ACC112 (cell line): ENCODE measurements at regions not wholly inside any gene's neighbourhood (a gene's known extent, or its start where the extent isn't known, plus 50 kb on each side); places are given as distances from the start of the nearest gene placed in this dataset.
"Not testable (repeated sequence)": the region's sequence is repeated elsewhere in the genome, so short reads cannot be mapped to it uniquely, and the experiment has no call there.

ENCODE experiments used
- H2AFZ ChIP-seq: fragments of 200-600 bp; sonication (generic); one replicate; pipeline ENCODE4 v1.6.0; 2017; ENCODE audit warnings: antibody characterized with exemption, low read length; ENCODE audit not compliant: unreplicated experiment
- H3K27ac ChIP-seq: fragments of 200-600 bp; sonication (generic); 2 replicates; pipeline ENCODE4 v1.5.1; 2014; ENCODE audit warnings: low read depth, mild to moderate bottlenecking, antibody characterized with exemption, low read length, moderate library complexity
- H3K27me3 ChIP-seq: fragments of 200-600 bp; sonication (generic); 2 replicates; pipeline ENCODE4 v1.6.1; 2014; ENCODE audit warnings: mild to moderate bottlenecking, antibody characterized with exemption, low read length, moderate library complexity, mixed read lengths; ENCODE audit not compliant: insufficient read depth
- H3K36me3 ChIP-seq: fragments of 200-600 bp; sonication (generic); 2 replicates; pipeline ENCODE4 v1.6.1; 2016; ENCODE audit warnings: mild to moderate bottlenecking, antibody characterized with exemption, low read length, moderate library complexity, mixed read lengths; ENCODE audit not compliant: insufficient read depth
- H3K4me1 ChIP-seq: fragments of 200-600 bp; sonication (generic); one replicate; pipeline ENCODE4 v1.6.1; 2016; ENCODE audit warnings: low read length, mixed read lengths; ENCODE audit not compliant: insufficient read depth, unreplicated experiment, control insufficient read depth
- H3K4me3 ChIP-seq: fragments of 200-600 bp; sonication (generic); 2 replicates; pipeline ENCODE4 v1.5.1; 2014; ENCODE audit warnings: mild to moderate bottlenecking, low read depth, low read length
- H3K79me2 ChIP-seq: fragments of 200-600 bp; sonication (generic); one replicate; pipeline ENCODE4 v1.6.0; 2016; ENCODE audit warnings: low read length; ENCODE audit not compliant: control insufficient read depth, unreplicated experiment, insufficient read depth

DNA sequence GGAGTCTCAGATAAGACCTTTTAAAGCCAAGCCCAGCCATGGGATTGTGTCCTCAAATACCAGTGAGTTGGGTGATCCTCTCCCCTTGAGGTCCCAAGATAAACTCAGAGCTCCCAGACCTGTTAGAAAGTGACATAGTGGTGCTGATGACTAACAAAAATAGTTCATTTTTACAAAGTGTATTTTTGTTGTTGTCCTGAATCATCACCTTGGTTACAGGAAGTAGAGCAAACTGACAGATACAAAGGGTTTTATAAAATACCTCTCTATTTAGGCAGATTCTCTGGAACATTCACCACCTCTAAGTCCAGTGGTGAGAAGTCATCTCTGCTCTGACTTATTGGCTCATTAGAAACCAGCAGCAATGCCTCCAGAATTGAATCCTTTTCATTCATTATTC, 259.3 kb downstream of the CEMIP2 start:
- H3K4me1 ChIP-seq, result peaks cover 13% of the 10 kb centered on the region
- H2AFZ ChIP-seq, result no peak overlapping the region
- no peaks in the 10 kb centered on the region for H3K36me3 ChIP-seq
- no peaks in the 10 kb centered on the region for H3K79me2 ChIP-seq
- H3K27me3 ChIP-seq, result 0 out of 2 replicates have a peak, but pooled peaks cover 2% of the 10 kb centered on the region
- no peak overlapping the region for H3K4me3 ChIP-seq
- H3K27ac ChIP-seq, result no peak overlapping the region

DNA sequence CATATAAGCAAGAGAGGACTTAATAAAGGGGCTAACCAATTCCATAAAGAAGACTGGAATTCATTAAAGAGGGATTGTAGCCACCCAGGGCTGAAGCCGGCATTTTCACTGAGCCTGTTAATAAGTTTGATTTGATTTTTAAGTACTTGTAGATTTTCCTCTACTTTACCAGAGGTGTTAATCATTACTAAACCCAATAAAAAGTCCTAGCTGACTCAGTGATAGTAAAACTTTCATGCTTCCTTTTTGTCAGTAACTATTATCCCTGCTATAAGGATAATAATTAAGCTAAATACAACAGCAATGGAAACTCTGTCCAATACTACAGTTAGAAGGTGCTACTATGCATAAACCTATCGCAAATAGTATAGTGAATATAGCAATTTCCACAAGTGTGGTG, 260.2 kb downstream of the CEMIP2 start:
- H2AFZ ChIP-seq, H3K27me3 ChIP-seq, H3K79me2 ChIP-seq, H3K36me3 ChIP-seq, H3K4me3 ChIP-seq, H3K27ac ChIP-seq: not testable (repeated sequence)
- H3K4me1 ChIP-seq, result peaks cover 13% of the 10 kb centered on the region

DNA sequence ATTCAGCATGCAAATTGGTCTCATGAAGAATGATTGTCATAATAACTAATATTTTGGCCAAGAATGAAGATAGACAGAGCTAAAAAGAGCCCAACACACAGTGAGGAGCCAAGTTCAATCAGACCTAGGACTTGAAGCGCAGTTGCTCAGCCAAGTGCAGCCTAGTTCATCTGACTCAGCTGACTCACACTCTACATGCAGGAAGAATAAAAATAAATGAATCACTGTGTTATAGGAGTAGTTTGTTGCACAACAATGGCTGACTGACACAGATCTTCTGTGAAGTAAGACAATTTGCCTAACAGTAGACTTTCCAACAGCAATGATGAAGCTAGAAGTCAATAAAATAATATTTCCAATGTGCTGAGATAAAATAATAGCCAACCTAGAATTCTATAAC, 261.5 kb downstream of the CEMIP2 start:
- no peaks in the 10 kb centered on the region for H3K36me3 ChIP-seq
- H3K27ac ChIP-seq, result peak overlapping the region; percentile 50; the same call in 1 of the 2 replicates
- no peak overlapping the region for H2AFZ ChIP-seq
- no peaks in the 10 kb centered on the region for H3K79me2 ChIP-seq
- no peaks in the 10 kb centered on the region for H3K27me3 ChIP-seq
- no peak overlapping the region for H3K4me3 ChIP-seq
- H3K4me1 ChIP-seq, result peaks cover 13% of the 10 kb centered on the region

DNA sequence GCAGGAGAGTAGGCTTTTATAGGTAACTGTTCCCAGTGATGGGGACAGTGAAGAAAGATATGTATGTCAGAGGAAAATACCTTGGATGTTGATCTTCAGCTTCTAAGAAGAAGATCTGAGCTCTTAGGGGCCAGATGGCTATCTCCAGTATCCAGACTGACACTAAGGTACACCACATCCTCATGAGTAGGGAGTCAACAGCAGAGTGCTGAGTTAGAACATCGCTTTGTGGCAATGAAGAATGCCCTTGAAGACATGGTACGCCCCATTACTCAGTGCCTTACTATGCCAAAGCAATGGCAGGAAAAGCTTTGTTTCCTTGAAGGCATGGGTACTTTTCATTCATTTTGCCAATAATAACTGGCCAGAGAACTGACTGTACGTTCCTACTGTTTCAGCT, 263.7 kb downstream of the CEMIP2 start:
- Histone ChIP-seq H3K27ac (no peak overlapping the region), H3K4me3 (no peak overlapping the region), H3K27me3 (no peaks in the 10 kb centered on the region), H3K36me3 (no peaks in the 10 kb centered on the region), H3K79me2 (no peaks in the 10 kb centered on the region), H2AFZ (no peak overlapping the region), H3K4me1 (peaks cover 12% of the 10 kb centered on the region)

DNA sequence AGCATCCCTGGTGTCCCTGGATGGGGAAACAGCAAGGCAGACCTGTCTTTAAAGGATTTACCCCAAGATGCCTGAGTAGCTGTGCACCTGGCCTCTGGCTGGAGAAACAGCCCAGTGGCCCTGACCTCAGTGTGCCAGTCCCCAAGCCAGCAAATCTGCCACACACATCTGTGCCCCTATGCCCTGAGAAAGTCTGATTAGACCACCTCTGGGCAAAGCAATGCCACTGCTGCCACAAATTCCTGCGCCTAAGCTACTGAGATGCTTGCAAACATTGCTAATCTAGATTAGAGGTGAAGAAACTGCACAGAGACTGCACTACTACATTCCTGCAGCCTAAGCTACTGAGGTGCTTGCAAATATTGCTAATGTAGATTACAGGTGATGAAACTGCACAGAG, 269.6 kb downstream of the CEMIP2 start:
- no peak overlapping the region for H2AFZ ChIP-seq
- H3K27me3 ChIP-seq, result peaks cover 11% of the 10 kb centered on the region
- no peak overlapping the region for H3K27ac ChIP-seq
- no peak overlapping the region for H3K4me3 ChIP-seq
- H3K79me2 ChIP-seq, result no peaks in the 10 kb centered on the region
- no peaks in the 10 kb centered on the region for H3K36me3 ChIP-seq
- no peaks in the 10 kb centered on the region for H3K4me1 ChIP-seq

DNA sequence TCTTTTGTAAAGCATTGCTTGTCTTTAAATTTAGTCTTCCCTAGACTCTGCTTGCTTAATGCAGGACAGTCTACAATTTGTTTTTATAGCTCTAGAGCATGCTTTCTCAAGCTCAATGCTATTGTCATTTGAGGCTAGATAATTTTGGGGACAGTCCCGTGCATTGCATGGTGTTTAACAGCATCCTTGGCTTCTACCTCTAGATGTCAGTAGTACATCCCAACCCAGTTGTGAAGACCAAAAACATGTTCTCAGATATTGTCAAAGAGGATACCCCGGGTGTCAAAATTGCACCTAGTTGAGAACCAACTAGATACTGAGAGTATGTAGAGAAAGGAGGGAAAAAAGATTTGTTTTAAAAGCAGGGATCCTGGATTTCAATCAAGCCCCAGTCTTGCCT, 277.5 kb downstream of the CEMIP2 start:
- Histone ChIP-seq H3K4me1 (no peaks in the 10 kb centered on the region), H3K27me3 (peaks cover 65% of the 10 kb centered on the region), H3K27ac (no peak overlapping the region), H2AFZ (no peak overlapping the region), H3K4me3 (no peak overlapping the region), H3K79me2 (no peaks in the 10 kb centered on the region), H3K36me3 (no peaks in the 10 kb centered on the region)

DNA sequence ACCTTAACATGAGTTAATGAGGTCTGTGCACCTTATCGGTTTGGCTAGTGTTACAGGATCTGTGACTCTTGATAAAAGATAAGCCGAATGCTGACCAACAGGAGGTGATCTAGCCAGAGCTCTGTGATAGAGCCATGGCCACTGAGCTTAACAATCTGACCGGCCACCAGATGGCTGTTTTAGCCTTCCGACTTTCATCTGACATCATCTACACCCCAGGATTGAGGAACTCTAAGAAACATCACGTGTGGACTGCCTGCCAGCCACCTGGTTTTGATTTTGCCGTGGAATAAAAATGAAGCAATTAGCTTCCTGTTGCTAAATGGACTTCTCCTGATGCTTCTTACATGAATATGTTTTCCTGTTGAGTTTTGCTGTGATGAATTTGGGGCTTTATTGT, 281.3 kb downstream of the CEMIP2 start:
- no peak overlapping the region for H3K27ac ChIP-seq
- no peak overlapping the region for H3K4me3 ChIP-seq
- peaks cover 53% of the 10 kb centered on the region for H3K27me3 ChIP-seq
- H3K36me3 ChIP-seq, result no peaks in the 10 kb centered on the region
- H2AFZ ChIP-seq, result no peak overlapping the region
- no peaks in the 10 kb centered on the region for H3K79me2 ChIP-seq
- no peaks in the 10 kb centered on the region for H3K4me1 ChIP-seq

DNA sequence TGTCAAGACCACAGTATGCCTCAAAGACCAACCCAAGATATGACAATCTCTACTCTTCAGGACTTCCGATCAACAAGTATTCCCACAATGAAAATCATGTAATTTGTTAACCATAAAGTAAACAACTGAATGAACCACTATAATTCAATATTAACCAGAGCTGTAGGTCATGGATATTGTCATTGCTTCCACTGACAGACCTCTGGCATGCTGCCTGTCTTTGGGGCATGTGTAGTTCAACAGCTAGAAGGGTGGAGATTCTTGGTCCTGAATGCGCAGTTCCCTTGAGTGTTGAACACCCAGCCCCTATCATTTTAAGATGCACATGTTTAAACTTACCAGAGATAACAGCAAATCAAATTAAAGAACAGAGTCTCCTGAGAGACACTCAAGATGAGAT, 283.0 kb downstream of the CEMIP2 start:
- Histone ChIP-seq H3K4me3 (no peak overlapping the region), H3K79me2 (no peaks in the 10 kb centered on the region), H3K4me1 (no peaks in the 10 kb centered on the region), H3K36me3 (no peaks in the 10 kb centered on the region), H2AFZ (no peak overlapping the region), H3K27ac (no peak overlapping the region), H3K27me3 (peaks cover 43% of the 10 kb centered on the region)

DNA sequence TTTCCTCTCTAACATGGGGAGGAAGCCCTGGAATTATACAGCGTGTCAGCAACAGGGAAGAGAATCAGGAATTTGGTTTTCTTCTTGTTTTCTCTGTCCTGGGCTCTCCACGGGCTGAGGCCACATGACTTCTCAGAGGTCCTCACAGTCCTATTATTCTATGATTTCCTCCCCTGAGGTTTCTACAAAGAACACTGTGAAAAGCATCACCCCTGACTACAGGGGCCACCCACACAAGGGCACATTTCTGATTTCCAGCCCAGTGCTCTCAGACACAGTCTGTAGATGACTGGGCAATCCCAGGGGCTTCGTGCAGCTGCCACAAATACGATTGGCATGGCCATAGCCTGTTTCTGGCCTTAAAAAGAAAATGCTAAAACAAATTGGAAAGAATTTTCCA, 284.9 kb downstream of the CEMIP2 start:
- H2AFZ ChIP-seq, result no peak overlapping the region
- no peaks in the 10 kb centered on the region for H3K36me3 ChIP-seq
- no peaks in the 10 kb centered on the region for H3K4me1 ChIP-seq
- no peak overlapping the region for H3K27ac ChIP-seq
- no peaks in the 10 kb centered on the region for H3K79me2 ChIP-seq
- peaks cover 39% of the 10 kb centered on the region; the same call in 1 of the 2 replicates for H3K27me3 ChIP-seq
- H3K4me3 ChIP-seq, result no peak overlapping the region

DNA sequence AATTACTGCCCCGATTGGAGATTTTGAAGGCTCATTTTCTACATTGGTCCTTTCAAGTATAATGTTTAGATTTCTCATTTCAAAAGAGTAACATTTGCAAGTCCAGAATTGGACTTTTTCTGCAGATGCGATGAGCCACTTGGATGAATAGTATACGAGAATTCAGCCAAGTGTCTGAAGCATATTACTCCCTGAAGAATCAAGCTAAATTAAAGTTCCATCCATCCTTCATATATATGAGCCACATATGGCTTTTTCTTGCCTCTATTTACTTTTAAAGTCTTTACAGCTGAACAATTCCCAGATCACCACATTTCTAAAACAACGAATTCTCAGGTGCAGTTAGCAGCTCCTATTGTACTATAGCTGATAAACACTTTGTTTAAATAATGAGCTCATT, 288.7 kb downstream of the CEMIP2 start:
- Histone ChIP-seq H3K4me1 (no peaks in the 10 kb centered on the region), H3K36me3 (no peaks in the 10 kb centered on the region), H2AFZ (no peak overlapping the region), H3K27me3 (peaks cover 29% of the 10 kb centered on the region), H3K27ac (no peak overlapping the region), H3K4me3 (no peak overlapping the region), H3K79me2 (no peaks in the 10 kb centered on the region)

DNA sequence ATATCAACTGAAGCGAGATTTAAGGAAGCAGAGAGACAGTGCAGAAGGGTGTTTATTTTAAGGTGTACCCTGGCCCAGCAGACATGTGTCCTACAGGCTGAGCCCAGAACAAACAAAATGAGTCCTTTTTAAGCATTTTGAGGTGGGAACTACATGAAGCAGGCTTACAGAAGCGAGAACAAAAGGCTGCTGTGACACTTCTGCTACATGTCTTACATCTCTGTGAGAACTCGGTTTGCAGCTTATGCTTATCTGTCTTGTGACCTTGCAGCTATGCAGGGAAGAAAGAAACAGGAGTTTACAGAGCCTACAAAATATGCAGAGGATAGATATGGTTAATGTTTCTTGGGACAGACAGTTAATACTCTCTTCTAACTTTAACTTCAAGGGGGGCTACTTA, 295.9 kb downstream of the CEMIP2 start:
- H3K4me1 ChIP-seq, result no peaks in the 10 kb centered on the region
- H3K27ac ChIP-seq, result no peak overlapping the region
- H2AFZ ChIP-seq, result no peak overlapping the region
- H3K27me3 ChIP-seq, result peaks cover 48% of the 10 kb centered on the region
- no peaks in the 10 kb centered on the region for H3K36me3 ChIP-seq
- no peak overlapping the region for H3K4me3 ChIP-seq
- no peaks in the 10 kb centered on the region for H3K79me2 ChIP-seq
